K562 (cell line): ENCODE measurements at regions not wholly inside any gene's neighbourhood (a gene's known extent, or its start where the extent isn't known, plus 50 kb on each side); places are given as distances from the start of the nearest gene placed in this dataset.

Experiments
- ATAC-seq: fragments of 200-7000 bp; cut with Tn5 transposase; 3 replicates; pipeline ENCODE4 v1.9.1; 2020; ENCODE audit warnings: moderate library complexity
- BruUV-seq: library from RNA; stranded (reverse); fragments of 400-500 nt; replicated peaks from 2 replicates; lab custom pipeline; 2021; lab: Mats Ljungman, UMichigan
- CTCF ChIA-PET: fragments of 300-600 bp; formaldehyde crosslinking; extraction: SDS; loops from one replicate; lab custom pipeline; 2021; ENCODE audit warnings: low intra/inter-chr PET ratio; lab: Yijun Ruan, JAX
- POLR2A ChIA-PET: fragments of 300-600, 350-650 bp; sonication (Branson Sonifier 250); formaldehyde crosslinking; extraction: SDS; loops from one replicate; lab custom pipeline; 2021; ENCODE audit warnings: antibody characterized with exemption, inconsistent platforms; lab: Yijun Ruan, JAX
- DNase-seq, 4 experiments: peaks; one replicate each; pipeline versions ENCODE4 v3.0.0 to v3.0.0-alpha.2; 2011 to 2018; ENCODE audit warnings: low spot score in 3 of 4, mixed read lengths in 3 of 4; ENCODE audit errors: extremely low read depth in 1 of 4
- FAIRE-seq: peaks from 2 replicates; lab custom pipeline; 2011; peaks lifted over from hg19 to GRCh38; lab: Jason Lieb, UNC
- H2AFZ ChIP-seq: 2 replicates; pipeline ENCODE4 v1.6.0; 2011; ENCODE audit warnings: low read depth, low read length, control low read depth, inconsistent platforms
- H3K27ac ChIP-seq: fragments of 200-600 bp; 3 replicates; pipeline ENCODE4 v1.8.0; 2011; ENCODE audit warnings: low read depth, mild to moderate bottlenecking, control low read depth, inconsistent platforms, low read length, moderate library complexity, mixed read lengths; ENCODE audit errors: extremely low read depth
- H3K27me3 ChIP-seq, 2 experiments: fragments of 300-600 bp in 1 of 2; 2 replicates in 1 of 2; 3 replicates in 1 of 2; pipeline versions ENCODE4 v1.6.0 to v1.8.0; 2011; ENCODE audit warnings: inconsistent platforms in 2 of 2, low read length in 2 of 2, mild to moderate bottlenecking in 1 of 2, mixed read lengths in 1 of 2, moderate library complexity in 1 of 2; ENCODE audit not compliant: control insufficient read depth in 2 of 2, insufficient read depth in 2 of 2
- H3K36me3 ChIP-seq: fragments of 300-600 bp; 3 replicates; pipeline ENCODE4 v1.8.0; 2011; ENCODE audit warnings: mild to moderate bottlenecking, low read length, inconsistent platforms; ENCODE audit not compliant: control insufficient read depth, insufficient read depth
- H3K4me1 ChIP-seq, 2 experiments: fragments of 200-600 bp in 1 of 2; replicated peaks in 1 of 2; 2 replicates in 1 of 2; 3 replicates in 1 of 2; pipeline versions ENCODE4 v1.5.1 to v1.8.0; 2011; ENCODE audit warnings: inconsistent platforms in 2 of 2, low read length in 2 of 2, mild to moderate bottlenecking in 1 of 2, mixed read lengths in 1 of 2, moderate library complexity in 1 of 2; ENCODE audit not compliant: control insufficient read depth in 2 of 2, insufficient read depth in 2 of 2
- H3K4me2 ChIP-seq: 2 replicates; pipeline ENCODE4 v1.6.1; 2011; ENCODE audit warnings: low read length, control low read depth, inconsistent platforms, mixed read lengths; ENCODE audit not compliant: insufficient read depth
- H3K4me3 ChIP-seq: fragments of 200-600 bp; sonication (generic), shearing (Covaris generic); 2 replicates; pipeline ENCODE4 v1.5.1; 2016; ENCODE audit warnings: control low read depth, inconsistent platforms
- H3K79me2 ChIP-seq: fragments of 200-600 bp; 3 replicates; pipeline ENCODE4 v1.8.0; 2011; ENCODE audit warnings: low read length, inconsistent platforms; ENCODE audit not compliant: control insufficient read depth, insufficient read depth
- H3K9ac ChIP-seq, 2 experiments: 2 replicates each; pipeline versions ENCODE4 v1.6.0 to v1.6.1; 2011; ENCODE audit warnings: low read depth in 2 of 2, low read length in 2 of 2, control low read depth in 1 of 2, inconsistent platforms in 1 of 2, mild to moderate bottlenecking in 1 of 2, mixed read lengths in 1 of 2; ENCODE audit not compliant: insufficient read depth in 1 of 2
- H3K9me1 ChIP-seq: one replicate; pipeline ENCODE4 v1.6.0; 2011; ENCODE audit warnings: inconsistent platforms, mild to moderate bottlenecking, low read length, moderate library complexity; ENCODE audit not compliant: control insufficient read depth, insufficient read depth
- H3K9me3 ChIP-seq: replicated peaks from 2 replicates; pipeline ENCODE4 v1.5.1; 2011; ENCODE audit warnings: low read depth, low read length, inconsistent platforms; ENCODE audit not compliant: control insufficient read depth, insufficient read depth
- H4K20me1 ChIP-seq: replicated peaks from 2 replicates; pipeline ENCODE4 v1.6.1; 2011; ENCODE audit warnings: low read length, inconsistent platforms, mixed read lengths; ENCODE audit not compliant: control insufficient read depth, insufficient read depth
- ARID4B ChIP-seq: sonication (generic); formaldehyde crosslinking; IDR thresholded peaks from 2 replicates; pipeline ENCODE4 v1.8.0; 2022; ENCODE audit warnings: mild to moderate bottlenecking, missing genetic modification reagents
- BACH1 ChIP-seq: fragments of 200-800 bp; sonication (Bioruptor generic); IDR thresholded peaks from 2 replicates; pipeline ENCODE4 v1.6.1; 2016; ENCODE audit warnings: missing genetic modification characterization, missing compliant biosample characterization
- CREB5 ChIP-seq: fragments of 250-450 bp; sonication (Bioruptor Pico); IDR thresholded peaks from 2 replicates; pipeline ENCODE4 v1.5.0; 2020; ENCODE audit warnings: mild to moderate bottlenecking
- FIP1L1 ChIP-seq: fragments of 200-400 bp; formaldehyde crosslinking; IDR thresholded peaks from 2 replicates; pipeline ENCODE4 v1.6.1; 2018; ENCODE audit warnings: mild to moderate bottlenecking, low read depth, low read length; ENCODE audit not compliant: poor library complexity, severe bottlenecking
- NR3C1 ChIP-seq: sonication (generic); formaldehyde crosslinking; IDR thresholded peaks from 2 replicates; pipeline ENCODE4 v1.8.1; 2022; ENCODE audit warnings: missing genetic modification reagents
- PCBP2 ChIP-seq: fragments of 200-400 bp; formaldehyde crosslinking; IDR thresholded peaks from 2 replicates; pipeline ENCODE4 v1.6.1; 2018; ENCODE audit warnings: low read length, low read depth, mild to moderate bottlenecking, moderate library complexity; ENCODE audit not compliant: poor library complexity, severe bottlenecking
- TARDBP ChIP-seq: fragments of 450-650 bp; IDR thresholded peaks from 2 replicates; pipeline ENCODE4 v1.6.1; 2016
- THAP7 ChIP-seq: fragments of 250-450 bp; sonication (Bioruptor Pico); IDR thresholded peaks from 2 replicates; pipeline ENCODE4 v1.5.0; 2021
- ZNF133 ChIP-seq: fragments of 250-450 bp; sonication (Bioruptor Pico); IDR thresholded peaks from 2 replicates; pipeline ENCODE4 v1.4.0; 2020; ENCODE audit warnings: mild to moderate bottlenecking
- ZNF445 ChIP-seq: fragments of 250-450 bp; sonication (Bioruptor Pico); IDR thresholded peaks from 2 replicates; pipeline ENCODE4 v1.4.0; 2020; ENCODE audit warnings: low read depth, mild to moderate bottlenecking, moderate library complexity
- WGBS: fragments of 100-300 bp; shearing (Covaris generic); methylation state at CpG from one replicate; pipeline ENCODE4 v1.1.6; 2016; ENCODE audit warnings: low coverage, mixed read lengths; ENCODE audit not compliant: insufficient coverage; ENCODE audit errors: missing lambda C conversion rate; 5-methylcytosine and 5-hydroxymethylcytosine counted together
- in situ Hi-C: fragments of 300-500 bp; cut with MboI; formaldehyde crosslinking; loops from 4 replicates; pipeline ENCODE4 v1.15.0; 2018; ENCODE audit warnings: inconsistent platforms, mixed read lengths
- intact Hi-C: fragments of 100-400 bp; cut with micrococcal nuclease; formaldehyde crosslinking; loops from 2 replicates; pipeline ENCODE4 v1.14.2; 2022
- TF ChIP-seq, protein P1 (sequence below): sonication (generic); formaldehyde crosslinking; IDR thresholded peaks from 2 replicates; pipeline ENCODE4 v1.8.1; 2023; ENCODE audit warnings: missing genetic modification reagents, mild to moderate bottlenecking, borderline replicate concordance

- intact Hi-C loops: no loop called here
- H2AFZ ChIP-seq: no peak overlapping the region
- in situ Hi-C loops: no loop called here
- no peaks in the 10 kb centered on the region for H3K4me1 ChIP-seq
- no peak for ATAC-seq
- no peaks in the 10 kb centered on the region for H3K79me2 ChIP-seq
- WGBS: 5% methylated on average over 6 of the region's 6 CpGs
- no peak overlapping the region for H3K4me2 ChIP-seq
- no peak for DNase-seq
- ChIA-PET CTCF (no interaction called here), POLR2A (no interaction called here)
- H3K36me3 ChIP-seq: no peaks in the 10 kb centered on the region
- H3K4me3 ChIP-seq: no peak overlapping the region
- H3K9me3 ChIP-seq: no peaks in the 10 kb centered on the region
- no TSS peak for BruUV-seq
- H4K20me1 ChIP-seq: no peaks in the 10 kb centered on the region
- TF ChIP-seq TARDBP (no peak), NR3C1 (CRISPR knock-in tag) (no peak), ARID4B (no peak), FIP1L1 (no peak), BACH1 (no peak), THAP7 (CRISPR knock-in tag) (no peak), PCBP2 (no peak), CREB5 (CRISPR knock-in tag) (no peak), ZNF133 (CRISPR knock-in tag) (no peak), ZNF445 (no peak)
- TF ChIP-seq, protein P1, sequence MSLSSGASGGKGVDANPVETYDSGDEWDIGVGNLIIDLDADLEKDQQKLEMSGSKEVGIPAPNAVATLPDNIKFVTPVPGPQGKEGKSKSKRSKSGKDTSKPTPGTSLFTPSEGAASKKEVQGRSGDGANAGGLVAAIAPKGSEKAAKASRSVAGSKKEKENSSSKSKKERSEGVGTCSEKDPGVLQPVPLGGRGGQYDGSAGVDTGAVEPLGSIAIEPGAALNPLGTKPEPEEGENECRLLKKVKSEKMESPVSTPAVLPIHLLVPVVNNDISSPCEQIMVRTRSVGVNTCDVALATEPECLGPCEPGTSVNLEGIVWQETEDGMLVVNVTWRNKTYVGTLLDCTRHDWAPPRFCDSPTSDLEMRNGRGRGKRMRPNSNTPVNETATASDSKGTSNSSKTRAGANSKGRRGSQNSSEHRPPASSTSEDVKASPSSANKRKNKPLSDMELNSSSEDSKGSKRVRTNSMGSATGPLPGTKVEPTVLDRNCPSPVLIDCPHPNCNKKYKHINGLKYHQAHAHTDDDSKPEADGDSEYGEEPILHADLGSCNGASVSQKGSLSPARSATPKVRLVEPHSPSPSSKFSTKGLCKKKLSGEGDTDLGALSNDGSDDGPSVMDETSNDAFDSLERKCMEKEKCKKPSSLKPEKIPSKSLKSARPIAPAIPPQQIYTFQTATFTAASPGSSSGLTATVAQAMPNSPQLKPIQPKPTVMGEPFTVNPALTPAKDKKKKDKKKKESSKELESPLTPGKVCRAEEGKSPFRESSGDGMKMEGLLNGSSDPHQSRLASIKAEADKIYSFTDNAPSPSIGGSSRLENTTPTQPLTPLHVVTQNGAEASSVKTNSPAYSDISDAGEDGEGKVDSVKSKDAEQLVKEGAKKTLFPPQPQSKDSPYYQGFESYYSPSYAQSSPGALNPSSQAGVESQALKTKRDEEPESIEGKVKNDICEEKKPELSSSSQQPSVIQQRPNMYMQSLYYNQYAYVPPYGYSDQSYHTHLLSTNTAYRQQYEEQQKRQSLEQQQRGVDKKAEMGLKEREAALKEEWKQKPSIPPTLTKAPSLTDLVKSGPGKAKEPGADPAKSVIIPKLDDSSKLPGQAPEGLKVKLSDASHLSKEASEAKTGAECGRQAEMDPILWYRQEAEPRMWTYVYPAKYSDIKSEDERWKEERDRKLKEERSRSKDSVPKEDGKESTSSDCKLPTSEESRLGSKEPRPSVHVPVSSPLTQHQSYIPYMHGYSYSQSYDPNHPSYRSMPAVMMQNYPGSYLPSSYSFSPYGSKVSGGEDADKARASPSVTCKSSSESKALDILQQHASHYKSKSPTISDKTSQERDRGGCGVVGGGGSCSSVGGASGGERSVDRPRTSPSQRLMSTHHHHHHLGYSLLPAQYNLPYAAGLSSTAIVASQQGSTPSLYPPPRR (CRISPR knock-in tag): no peak
- TF ChIP-seq, all 486 proteins: peak for 0
- Histone ChIP-seq H3K27ac (no peak overlapping the region), H3K9me1 (no peaks in the 10 kb centered on the region), H3K9ac (no peak overlapping the region), H3K27me3 (peaks cover 0 to 13% of the 10 kb centered on the region in 2 experiments; a peak in 1 of 5 replicates)
- FAIRE-seq: no peak
These were observed 128.2 kb downstream of the GALR1 start for GRCh38 chr18:77377813-77378212.
